ENCODE measurements at regions not wholly inside any gene's neighbourhood (a gene's known extent, or its start where the extent isn't known, plus 50 kb on each side); places are given as distances from the start of the nearest gene placed in this dataset.

DNA sequence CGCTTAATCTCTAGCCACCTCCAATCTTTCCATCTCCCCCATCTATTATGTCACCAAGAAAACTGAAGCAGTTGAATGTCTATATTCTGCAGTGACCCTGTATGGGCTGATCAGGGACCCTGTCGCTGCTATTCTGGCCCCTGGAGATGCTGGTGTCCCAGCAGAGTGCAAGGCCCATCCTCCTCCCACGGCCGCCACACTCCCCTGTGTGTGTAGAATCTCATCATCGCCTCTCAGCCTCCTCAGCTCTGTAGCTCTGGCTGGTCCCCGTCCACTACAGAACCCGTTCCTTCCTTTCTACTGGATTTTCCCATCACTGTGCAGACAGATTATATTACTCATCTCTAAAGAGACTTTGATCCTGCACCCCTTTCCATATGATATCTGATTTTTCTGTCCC is 235.8 kb upstream of the PFKP start:
- no peak for TF ChIP-seq EZH2 (IDR thresholded peaks at IDR 0.05; ENCODE audit: borderline replicate concordance, insufficient read depth, low read depth, low read length, poor library complexity, severe bottlenecking)
- TF ChIP-seq, protein P1, sequence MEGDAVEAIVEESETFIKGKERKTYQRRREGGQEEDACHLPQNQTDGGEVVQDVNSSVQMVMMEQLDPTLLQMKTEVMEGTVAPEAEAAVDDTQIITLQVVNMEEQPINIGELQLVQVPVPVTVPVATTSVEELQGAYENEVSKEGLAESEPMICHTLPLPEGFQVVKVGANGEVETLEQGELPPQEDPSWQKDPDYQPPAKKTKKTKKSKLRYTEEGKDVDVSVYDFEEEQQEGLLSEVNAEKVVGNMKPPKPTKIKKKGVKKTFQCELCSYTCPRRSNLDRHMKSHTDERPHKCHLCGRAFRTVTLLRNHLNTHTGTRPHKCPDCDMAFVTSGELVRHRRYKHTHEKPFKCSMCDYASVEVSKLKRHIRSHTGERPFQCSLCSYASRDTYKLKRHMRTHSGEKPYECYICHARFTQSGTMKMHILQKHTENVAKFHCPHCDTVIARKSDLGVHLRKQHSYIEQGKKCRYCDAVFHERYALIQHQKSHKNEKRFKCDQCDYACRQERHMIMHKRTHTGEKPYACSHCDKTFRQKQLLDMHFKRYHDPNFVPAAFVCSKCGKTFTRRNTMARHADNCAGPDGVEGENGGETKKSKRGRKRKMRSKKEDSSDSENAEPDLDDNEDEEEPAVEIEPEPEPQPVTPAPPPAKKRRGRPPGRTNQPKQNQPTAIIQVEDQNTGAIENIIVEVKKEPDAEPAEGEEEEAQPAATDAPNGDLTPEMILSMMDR (IDR thresholded peaks at IDR 0.05) = no peak

Data from B cell (primary cell).